Endothelial cell (in vitro differentiated cells): ENCODE measurements at regions not wholly inside any gene's neighbourhood (a gene's known extent, or its start where the extent isn't known, plus 50 kb on each side); places are given as distances from the start of the nearest gene placed in this dataset.

Experiments
- DNase-seq: peaks from one replicate; pipeline ENCODE4 v3.0.0; 2021; ENCODE audit warnings: low spot score
- H3K27ac Mint-ChIP-seq: one replicate; pipeline ENCODE4 v1.8.0; 2021; ENCODE audit warnings: mixed read lengths, inconsistent platforms; ENCODE audit not compliant: unreplicated experiment
- H3K27me3 Mint-ChIP-seq: one replicate; pipeline ENCODE4 v1.8.0; 2021; ENCODE audit warnings: mild to moderate bottlenecking, moderate library complexity, mixed read lengths, inconsistent platforms; ENCODE audit not compliant: unreplicated experiment
- H3K36me3 Mint-ChIP-seq: one replicate; pipeline ENCODE4 v1.8.0; 2021; ENCODE audit warnings: mild to moderate bottlenecking, low read depth, mixed read lengths, inconsistent platforms; ENCODE audit not compliant: unreplicated experiment
- H3K4me1 Mint-ChIP-seq: one replicate; pipeline ENCODE4 v1.8.0; 2021; ENCODE audit warnings: mild to moderate bottlenecking, mixed read lengths, inconsistent platforms; ENCODE audit not compliant: unreplicated experiment
- H3K4me3 Mint-ChIP-seq: one replicate; pipeline ENCODE4 v1.8.0; 2021; ENCODE audit warnings: mild to moderate bottlenecking, mixed read lengths, inconsistent platforms; ENCODE audit not compliant: unreplicated experiment
- H3K9me3 Mint-ChIP-seq: one replicate; pipeline ENCODE4 v1.8.0; 2021; ENCODE audit warnings: mixed read lengths, inconsistent platforms; ENCODE audit not compliant: unreplicated experiment
- TF ChIP-seq, protein P1 (sequence below): fragments of 200-600 bp; sonication (generic); IDR thresholded peaks from one replicate; pipeline ENCODE4 v1.5.0; 2021; ENCODE audit warnings: antibody characterized with exemption; ENCODE audit not compliant: unreplicated experiment

DNA sequence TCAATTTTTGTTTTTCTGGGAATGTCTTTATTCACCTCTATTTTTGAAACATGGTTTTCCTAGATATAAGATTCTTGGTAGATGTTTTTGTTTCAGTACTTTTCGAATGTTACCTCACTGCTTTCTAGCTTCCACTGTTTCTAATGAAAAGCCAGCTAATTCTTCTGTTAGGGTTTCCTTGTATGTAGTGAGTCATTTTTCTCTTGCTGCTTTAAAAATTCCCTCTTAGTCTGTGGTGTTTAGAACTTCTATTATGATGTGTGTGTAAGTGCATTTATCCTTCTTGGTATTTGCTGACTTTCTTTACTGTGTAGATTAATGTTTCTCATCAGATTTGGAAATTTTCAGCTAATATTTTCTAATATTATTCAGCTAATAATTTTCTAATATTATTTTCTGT lies 151.1 kb upstream of the OSTN start:
- Mint-ChIP-seq H3K4me3 (no peak overlapping the region), H3K9me3 (no peaks in the 10 kb centered on the region), H3K27me3 (no peaks in the 10 kb centered on the region), H3K27ac (no peak overlapping the region), H3K4me1 (no peaks in the 10 kb centered on the region), H3K36me3 (no peaks in the 10 kb centered on the region)
- TF ChIP-seq, protein P1, sequence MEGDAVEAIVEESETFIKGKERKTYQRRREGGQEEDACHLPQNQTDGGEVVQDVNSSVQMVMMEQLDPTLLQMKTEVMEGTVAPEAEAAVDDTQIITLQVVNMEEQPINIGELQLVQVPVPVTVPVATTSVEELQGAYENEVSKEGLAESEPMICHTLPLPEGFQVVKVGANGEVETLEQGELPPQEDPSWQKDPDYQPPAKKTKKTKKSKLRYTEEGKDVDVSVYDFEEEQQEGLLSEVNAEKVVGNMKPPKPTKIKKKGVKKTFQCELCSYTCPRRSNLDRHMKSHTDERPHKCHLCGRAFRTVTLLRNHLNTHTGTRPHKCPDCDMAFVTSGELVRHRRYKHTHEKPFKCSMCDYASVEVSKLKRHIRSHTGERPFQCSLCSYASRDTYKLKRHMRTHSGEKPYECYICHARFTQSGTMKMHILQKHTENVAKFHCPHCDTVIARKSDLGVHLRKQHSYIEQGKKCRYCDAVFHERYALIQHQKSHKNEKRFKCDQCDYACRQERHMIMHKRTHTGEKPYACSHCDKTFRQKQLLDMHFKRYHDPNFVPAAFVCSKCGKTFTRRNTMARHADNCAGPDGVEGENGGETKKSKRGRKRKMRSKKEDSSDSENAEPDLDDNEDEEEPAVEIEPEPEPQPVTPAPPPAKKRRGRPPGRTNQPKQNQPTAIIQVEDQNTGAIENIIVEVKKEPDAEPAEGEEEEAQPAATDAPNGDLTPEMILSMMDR, result no peak
- no peak for DNase-seq

GRCh38 chr3:191030929-191031328 lies 168.1 kb upstream of the OSTN start:
- H3K9me3 Mint-ChIP-seq, result no peaks in the 10 kb centered on the region
- H3K4me3 Mint-ChIP-seq, result no peak overlapping the region
- TF ChIP-seq, protein P1, result no peak
- no peaks in the 10 kb centered on the region for H3K27me3 Mint-ChIP-seq
- DNase-seq, result no peak
- H3K36me3 Mint-ChIP-seq, result no peaks in the 10 kb centered on the region
- H3K4me1 Mint-ChIP-seq, result no peaks in the 10 kb centered on the region
- H3K27ac Mint-ChIP-seq, result no peak overlapping the region

DNA sequence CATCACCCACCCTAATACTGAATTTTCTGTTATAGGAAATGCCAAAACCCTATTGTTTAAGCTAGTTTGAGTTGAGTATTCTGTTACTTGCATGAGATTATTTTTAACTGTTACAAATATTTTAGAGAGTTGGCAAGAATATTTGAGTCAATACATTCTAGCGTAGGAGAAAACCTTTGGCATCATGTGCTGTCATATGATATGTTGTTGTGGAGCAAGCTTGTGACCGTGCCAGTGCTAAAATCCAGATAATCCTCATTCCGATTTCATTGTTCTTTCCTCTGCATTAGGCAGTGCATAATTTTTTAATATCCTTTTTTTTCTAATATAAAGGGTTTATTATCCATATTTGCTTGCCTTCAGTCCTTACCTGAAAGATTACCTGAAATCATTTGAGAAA lies 168.0 kb upstream of the GMNC start:
- Mint-ChIP-seq H3K9me3 (no peaks in the 10 kb centered on the region), H3K4me1 (no peaks in the 10 kb centered on the region), H3K27me3 (no peaks in the 10 kb centered on the region), H3K36me3 (no peaks in the 10 kb centered on the region), H3K27ac (no peak overlapping the region), H3K4me3 (no peak overlapping the region)
- TF ChIP-seq, protein P1, result no peak
- DNase-seq, result no peak

GRCh38 chr3:191026746-191027145 lies 164.3 kb upstream of the GMNC start:
- no peaks in the 10 kb centered on the region for H3K4me1 Mint-ChIP-seq
- TF ChIP-seq, protein P1, result no peak
- no peaks in the 10 kb centered on the region for H3K9me3 Mint-ChIP-seq
- no peaks in the 10 kb centered on the region for H3K36me3 Mint-ChIP-seq
- DNase-seq, result no peak
- no peak overlapping the region for H3K4me3 Mint-ChIP-seq
- no peak overlapping the region for H3K27ac Mint-ChIP-seq
- no peaks in the 10 kb centered on the region for H3K27me3 Mint-ChIP-seq

GRCh38 chr3:191020730-191021396 lies 158.4 kb upstream of the GMNC start:
- H3K27ac Mint-ChIP-seq, result no peak overlapping the region
- TF ChIP-seq, protein P1, result no peak
- H3K27me3 Mint-ChIP-seq, result peaks cover 1% of the 10 kb centered on the region
- H3K4me3 Mint-ChIP-seq, result no peak overlapping the region
- H3K4me1 Mint-ChIP-seq, result no peaks in the 10 kb centered on the region
- no peaks in the 10 kb centered on the region for H3K36me3 Mint-ChIP-seq
- DNase-seq, result no peak
- no peaks in the 10 kb centered on the region for H3K9me3 Mint-ChIP-seq
